ENCODE measurements at regions not wholly inside any gene's neighbourhood (a gene's known extent, or its start where the extent isn't known, plus 50 kb on each side); places are given as distances from the start of the nearest gene placed in this dataset.

DNA sequence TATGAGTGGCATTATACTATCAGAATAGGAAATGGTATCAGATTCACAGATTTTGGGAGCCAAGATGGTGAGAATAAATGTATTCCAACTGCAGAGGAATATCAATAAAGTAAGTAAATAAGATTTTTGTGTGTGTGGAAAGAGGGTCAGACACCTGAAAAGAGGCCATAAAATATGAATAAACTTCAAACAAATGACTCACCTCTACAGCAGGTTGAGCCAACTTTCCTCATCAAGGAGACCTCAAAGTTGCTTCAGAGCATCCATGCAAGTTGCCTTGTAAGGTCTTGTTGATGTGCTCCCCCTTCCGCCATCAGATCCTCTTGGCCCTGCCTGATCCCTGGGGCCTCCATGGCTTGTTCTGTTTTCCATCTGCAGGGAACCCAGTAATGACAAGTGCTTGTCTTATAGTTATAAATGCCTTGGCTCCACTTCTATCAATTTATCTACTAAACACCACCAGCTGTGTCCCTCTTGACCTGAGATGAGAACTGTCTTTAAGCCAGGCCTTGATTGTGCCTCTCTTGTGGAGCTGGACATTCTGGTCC lies 775.6 kb downstream of the LTN1 start:
- no peak overlapping the region for H3K27ac ChIP-seq
- TF ChIP-seq, protein P1, sequence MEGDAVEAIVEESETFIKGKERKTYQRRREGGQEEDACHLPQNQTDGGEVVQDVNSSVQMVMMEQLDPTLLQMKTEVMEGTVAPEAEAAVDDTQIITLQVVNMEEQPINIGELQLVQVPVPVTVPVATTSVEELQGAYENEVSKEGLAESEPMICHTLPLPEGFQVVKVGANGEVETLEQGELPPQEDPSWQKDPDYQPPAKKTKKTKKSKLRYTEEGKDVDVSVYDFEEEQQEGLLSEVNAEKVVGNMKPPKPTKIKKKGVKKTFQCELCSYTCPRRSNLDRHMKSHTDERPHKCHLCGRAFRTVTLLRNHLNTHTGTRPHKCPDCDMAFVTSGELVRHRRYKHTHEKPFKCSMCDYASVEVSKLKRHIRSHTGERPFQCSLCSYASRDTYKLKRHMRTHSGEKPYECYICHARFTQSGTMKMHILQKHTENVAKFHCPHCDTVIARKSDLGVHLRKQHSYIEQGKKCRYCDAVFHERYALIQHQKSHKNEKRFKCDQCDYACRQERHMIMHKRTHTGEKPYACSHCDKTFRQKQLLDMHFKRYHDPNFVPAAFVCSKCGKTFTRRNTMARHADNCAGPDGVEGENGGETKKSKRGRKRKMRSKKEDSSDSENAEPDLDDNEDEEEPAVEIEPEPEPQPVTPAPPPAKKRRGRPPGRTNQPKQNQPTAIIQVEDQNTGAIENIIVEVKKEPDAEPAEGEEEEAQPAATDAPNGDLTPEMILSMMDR (IDR thresholded peaks at IDR 0.05), result no peak
- H3K4me3 ChIP-seq, result no peak overlapping the region
- no peak for DNase-seq (ENCODE audit: low spot score)

- TF ChIP-seq, protein P1 (IDR thresholded peaks at IDR 0.05), result no peak
- Histone ChIP-seq H3K27ac (peak overlapping the region; percentile 28 to 52), H3K4me3 (no peak overlapping the region)
- no peak for DNase-seq (ENCODE audit: low spot score)
Observed at GRCh38 chr21:28215214-28215954, 777.3 kb downstream of the LTN1 start.

DNA sequence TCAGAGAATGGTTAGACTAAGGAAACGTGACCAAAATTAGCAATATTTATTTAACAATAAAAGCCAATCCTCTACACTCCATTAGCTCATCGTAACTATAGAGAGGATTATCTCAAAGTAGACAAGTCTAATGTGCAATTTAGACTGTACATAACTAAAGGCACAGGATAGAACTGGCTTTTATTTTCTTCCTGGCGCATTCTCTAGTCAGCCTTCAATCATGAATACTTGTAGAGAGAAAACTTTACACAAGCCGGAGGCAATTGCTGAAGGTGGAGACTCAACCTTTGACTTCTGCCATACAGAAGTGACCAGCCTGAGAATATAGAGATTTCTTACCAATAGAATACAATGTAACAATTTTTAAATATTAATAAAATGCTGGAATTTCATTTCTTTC lies 777.9 kb downstream of the LTN1 start:
- DNase-seq (ENCODE audit: low spot score), result no peak
- H3K4me3 ChIP-seq, result no peak overlapping the region
- H3K27ac ChIP-seq, result peak overlapping the region in 1 of 2 donors; percentile 52
- TF ChIP-seq, protein P1 (IDR thresholded peaks at IDR 0.05), result no peak

GRCh38 chr21:28213261-28213660 lies 779.4 kb downstream of the LTN1 start:
- Histone ChIP-seq H3K27ac (no peak overlapping the region), H3K4me3 (no peak overlapping the region)
- no peak for DNase-seq (ENCODE audit: low spot score)
- TF ChIP-seq, protein P1 (IDR thresholded peaks at IDR 0.05), result no peak

GRCh38 chr21:28212061-28212460 lies 780.6 kb downstream of the LTN1 start:
- Histone ChIP-seq H3K27ac (no peak overlapping the region), H3K4me3 (no peak overlapping the region)
- DNase-seq (ENCODE audit: low spot score), result no peak
- TF ChIP-seq, protein P1 (IDR thresholded peaks at IDR 0.05), result no peak

- Histone ChIP-seq H3K27ac (no peak overlapping the region), H3K4me3 (no peak overlapping the region)
- DNase-seq (ENCODE audit: low spot score), result no peak
- TF ChIP-seq, protein P1 (IDR thresholded peaks at IDR 0.05), result no peak
Observed at GRCh38 chr21:28207436-28208173, 785.1 kb downstream of the LTN1 start.

Measured in coronary artery (tissue), 2 donors.